ENCODE measurements at regions not wholly inside any gene's neighbourhood (a gene's known extent, or its start where the extent isn't known, plus 50 kb on each side); places are given as distances from the start of the nearest gene placed in this dataset.

- CTCF ChIA-PET: interaction anchor here (1.2 to 1.5 kb wide), 2 partner anchors 11 to 15 kb away, joined by 3 read pairs; no protein-coding TSS in a partner anchor
- no peak for DNase-seq (ENCODE audit: extremely low spot score)
- TF ChIP-seq CTCF (IDR thresholded peaks at IDR 0.05; ENCODE audit: control extremely low read depth, extremely low read depth, low read depth, missing control alignments): no peak
- POLR2A ChIA-PET: no interaction called here
Measured at GRCh38 chr2:82169379-82169778, 1864.8 kb upstream of the LRRTM1 start.

- DNase-seq (ENCODE audit: extremely low spot score): no peak
Measured at GRCh38 chr2:82165377-82165776, 1860.8 kb upstream of the LRRTM1 start.

GRCh38 chr2:82158150-82158549 lies 1853.6 kb upstream of the LRRTM1 start:
- POLR2A ChIA-PET: no interaction called here
- CTCF ChIA-PET: interaction anchor here (1.5 kb wide), 1 partner anchor 12 kb away, joined by 4 read pairs; no protein-coding TSS in a partner anchor
- DNase-seq (ENCODE audit: extremely low spot score): no peak
- no peak for TF ChIP-seq CTCF (IDR thresholded peaks at IDR 0.05; ENCODE audit: control extremely low read depth, extremely low read depth, low read depth, missing control alignments)

More at GRCh38 chr2:82165377-82165776, 1860.8 kb upstream of the LRRTM1 start:
- POLR2A ChIA-PET: no interaction called here
- TF ChIP-seq CTCF (IDR thresholded peaks at IDR 0.05; ENCODE audit: control extremely low read depth, extremely low read depth, low read depth, missing control alignments): no peak
- CTCF ChIA-PET: no interaction called here

- no peak for TF ChIP-seq CTCF (IDR thresholded peaks at IDR 0.05; ENCODE audit: control extremely low read depth, extremely low read depth, low read depth, missing control alignments)
- CTCF ChIA-PET: interaction anchor here (0.9 kb wide), 1 partner anchor 9 kb away, joined by 3 read pairs; no protein-coding TSS in a partner anchor
- no peak for DNase-seq (ENCODE audit: extremely low spot score)
- POLR2A ChIA-PET: no interaction called here
Measured at GRCh38 chr2:82155469-82155868, 1850.9 kb upstream of the LRRTM1 start.

- no peak for TF ChIP-seq CTCF (IDR thresholded peaks at IDR 0.05; ENCODE audit: control extremely low read depth, extremely low read depth, low read depth, missing control alignments)
- CTCF ChIA-PET: interaction anchor here (0.8 to 1.3 kb wide), 2 partner anchors 8 to 10 kb away, joined by 3 read pairs; no protein-coding TSS in a partner anchor
- POLR2A ChIA-PET: no interaction called here
- no peak for DNase-seq (ENCODE audit: extremely low spot score)
Measured at GRCh38 chr2:82143343-82143742, 1838.8 kb upstream of the LRRTM1 start.

- CTCF ChIA-PET: no interaction called here
- POLR2A ChIA-PET: no interaction called here
- DNase-seq (ENCODE audit: extremely low spot score): no peak
Measured at GRCh38 chr2:82139979-82140611, 1835.5 kb upstream of the LRRTM1 start.

More at GRCh38 chr2:82139979-82140611, 1835.5 kb upstream of the LRRTM1 start:
- TF ChIP-seq CTCF (IDR thresholded peaks at IDR 0.05; ENCODE audit: control extremely low read depth, extremely low read depth, low read depth, missing control alignments): no peak
